PC-9 (cell line): ENCODE measurements at regions not wholly inside any gene's neighbourhood (a gene's known extent, or its start where the extent isn't known, plus 50 kb on each side); places are given as distances from the start of the nearest gene placed in this dataset.
"Not testable (repeated sequence)": the region's sequence is repeated elsewhere in the genome, so short reads cannot be mapped to it uniquely, and the experiment has no call there.

Experiments used
- EZH2 ChIP-seq: fragments of 200-600 bp; sonication (generic); IDR thresholded peaks from 2 replicates; pipeline ENCODE4 v1.8.0; 2017; ENCODE audit warnings: antibody characterized with exemption, low read depth
- TF ChIP-seq, protein P1 (sequence below): fragments of 200-600 bp; sonication (generic); conservative IDR thresholded peaks from 2 replicates; pipeline ENCODE4 v1.6.1; 2017; ENCODE audit warnings: mixed run types, antibody characterized with exemption, mild to moderate bottlenecking, moderate library complexity

DNA sequence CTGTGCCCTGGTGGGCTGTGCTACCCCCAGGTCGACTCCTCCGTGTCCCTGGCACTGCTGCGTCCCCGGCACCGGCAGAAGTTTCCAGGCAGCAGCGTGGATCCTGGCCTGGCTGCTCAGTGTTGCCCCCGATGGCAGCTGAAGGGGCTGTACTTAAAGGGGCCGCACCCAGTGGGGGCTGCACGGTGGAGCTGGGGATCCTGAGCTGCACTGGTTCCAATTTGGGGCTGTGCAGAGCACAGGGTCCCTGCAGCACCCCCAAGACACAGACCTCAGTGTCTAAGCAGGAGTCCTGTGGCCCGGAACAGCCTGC is 253.8 kb downstream of the ANKRD30B start:
- TF ChIP-seq, protein P1, sequence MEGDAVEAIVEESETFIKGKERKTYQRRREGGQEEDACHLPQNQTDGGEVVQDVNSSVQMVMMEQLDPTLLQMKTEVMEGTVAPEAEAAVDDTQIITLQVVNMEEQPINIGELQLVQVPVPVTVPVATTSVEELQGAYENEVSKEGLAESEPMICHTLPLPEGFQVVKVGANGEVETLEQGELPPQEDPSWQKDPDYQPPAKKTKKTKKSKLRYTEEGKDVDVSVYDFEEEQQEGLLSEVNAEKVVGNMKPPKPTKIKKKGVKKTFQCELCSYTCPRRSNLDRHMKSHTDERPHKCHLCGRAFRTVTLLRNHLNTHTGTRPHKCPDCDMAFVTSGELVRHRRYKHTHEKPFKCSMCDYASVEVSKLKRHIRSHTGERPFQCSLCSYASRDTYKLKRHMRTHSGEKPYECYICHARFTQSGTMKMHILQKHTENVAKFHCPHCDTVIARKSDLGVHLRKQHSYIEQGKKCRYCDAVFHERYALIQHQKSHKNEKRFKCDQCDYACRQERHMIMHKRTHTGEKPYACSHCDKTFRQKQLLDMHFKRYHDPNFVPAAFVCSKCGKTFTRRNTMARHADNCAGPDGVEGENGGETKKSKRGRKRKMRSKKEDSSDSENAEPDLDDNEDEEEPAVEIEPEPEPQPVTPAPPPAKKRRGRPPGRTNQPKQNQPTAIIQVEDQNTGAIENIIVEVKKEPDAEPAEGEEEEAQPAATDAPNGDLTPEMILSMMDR = not testable (repeated sequence)
- TF ChIP-seq EZH2 = not testable (repeated sequence)
